Ovary (tissue), 3 donors: ENCODE measurements at regions not wholly inside any gene's neighbourhood (a gene's known extent, or its start where the extent isn't known, plus 50 kb on each side); places are given as distances from the start of the nearest gene placed in this dataset.

Experiments used
- POLR2A ChIP-seq: fragments of 450-650 bp; IDR thresholded peaks from one replicate; pipeline ENCODE4 v1.6.1; 2017; ENCODE audit warnings: antibody characterized with exemption, mild to moderate bottlenecking, moderate library complexity
- TF ChIP-seq, protein P1 (sequence below), 3 donors: fragments of 450-650 bp in 2 of 3; fragments of 200-600 bp in 1 of 3; IDR thresholded peaks; one replicate each; pipeline versions ENCODE4 v1.5.1 to v1.8.0; 2016 to 2022; ENCODE audit warnings: antibody characterized with exemption in 3 of 3, mild to moderate bottlenecking in 1 of 3
- donor health status: DM: no; HTN: no; CAD: no.

DNA sequence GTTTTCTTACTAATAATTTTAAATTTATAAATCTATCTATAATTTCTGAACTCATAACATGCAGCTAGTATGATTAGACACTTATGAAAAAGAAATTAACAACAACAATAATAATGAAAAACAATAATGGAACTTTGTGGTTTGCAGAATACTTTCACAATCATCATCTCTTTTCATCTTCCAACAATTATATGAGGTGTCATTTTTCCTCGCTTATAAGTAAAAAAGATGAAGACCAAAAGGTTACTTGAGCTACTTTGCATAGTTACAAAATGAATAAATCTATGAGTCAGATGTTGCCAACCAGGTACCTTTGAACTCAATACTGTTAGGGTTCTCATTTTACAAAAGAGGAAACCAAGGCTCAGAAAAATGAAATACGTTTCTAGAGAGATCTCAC lies 98.5 kb upstream of the ELOVL6 start:
- TF ChIP-seq POLR2A: no peak
- TF ChIP-seq, protein P1, sequence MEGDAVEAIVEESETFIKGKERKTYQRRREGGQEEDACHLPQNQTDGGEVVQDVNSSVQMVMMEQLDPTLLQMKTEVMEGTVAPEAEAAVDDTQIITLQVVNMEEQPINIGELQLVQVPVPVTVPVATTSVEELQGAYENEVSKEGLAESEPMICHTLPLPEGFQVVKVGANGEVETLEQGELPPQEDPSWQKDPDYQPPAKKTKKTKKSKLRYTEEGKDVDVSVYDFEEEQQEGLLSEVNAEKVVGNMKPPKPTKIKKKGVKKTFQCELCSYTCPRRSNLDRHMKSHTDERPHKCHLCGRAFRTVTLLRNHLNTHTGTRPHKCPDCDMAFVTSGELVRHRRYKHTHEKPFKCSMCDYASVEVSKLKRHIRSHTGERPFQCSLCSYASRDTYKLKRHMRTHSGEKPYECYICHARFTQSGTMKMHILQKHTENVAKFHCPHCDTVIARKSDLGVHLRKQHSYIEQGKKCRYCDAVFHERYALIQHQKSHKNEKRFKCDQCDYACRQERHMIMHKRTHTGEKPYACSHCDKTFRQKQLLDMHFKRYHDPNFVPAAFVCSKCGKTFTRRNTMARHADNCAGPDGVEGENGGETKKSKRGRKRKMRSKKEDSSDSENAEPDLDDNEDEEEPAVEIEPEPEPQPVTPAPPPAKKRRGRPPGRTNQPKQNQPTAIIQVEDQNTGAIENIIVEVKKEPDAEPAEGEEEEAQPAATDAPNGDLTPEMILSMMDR (IDR thresholded peaks at IDR 0.05): no peak
